Brain microvascular endothelial cell (primary cell): ENCODE measurements at regions not wholly inside any gene's neighbourhood (a gene's known extent, or its start where the extent isn't known, plus 50 kb on each side); places are given as distances from the start of the nearest gene placed in this dataset.

Experiments
- DNase-seq: peaks from one replicate; pipeline ENCODE4 v3.0.0-alpha.2; 2020
- H3K27ac ChIP-seq: fragments of 250-450 bp; sonication (Bioruptor Pico); 2 replicates; pipeline ENCODE4 v1.5.1; 2020; ENCODE audit warnings: mild to moderate bottlenecking, moderate library complexity
- H3K27me3 ChIP-seq: fragments of 250-450 bp; sonication (Bioruptor Pico); replicated peaks from 2 replicates; pipeline ENCODE4 v1.5.1; 2020; ENCODE audit warnings: mild to moderate bottlenecking
- H3K36me3 ChIP-seq: fragments of 250-450 bp; sonication (Bioruptor Pico); replicated peaks from 2 replicates; pipeline ENCODE4 v1.5.1; 2020; ENCODE audit warnings: mild to moderate bottlenecking
- H3K4me3 ChIP-seq: 2 replicates; pipeline ENCODE4 v1.5.1; 2011; ENCODE audit warnings: low read depth, mild to moderate bottlenecking, control low read depth, low read length, moderate library complexity
- CTCF ChIP-seq: IDR thresholded peaks from 2 replicates; pipeline ENCODE4 v1.5.1; 2011; ENCODE audit warnings: low read depth, mild to moderate bottlenecking, moderate library complexity, low read length, control low read depth, inconsistent platforms; ENCODE audit errors: missing control alignments
- in situ Hi-C: cut with HindIII; loops from 2 replicates; pipeline ENCODE4 v1.10.0; 2017; ENCODE audit warnings: low sequenced_read_pairs, low pct_ligation_motif_present

- H3K4me3 ChIP-seq: no peak overlapping the region
- in situ Hi-C loops: no loop called here
- no peak overlapping the region for H3K27ac ChIP-seq
- H3K36me3 ChIP-seq: no peaks in the 10 kb centered on the region
- H3K27me3 ChIP-seq: no peaks in the 10 kb centered on the region
- TF ChIP-seq CTCF: no peak
- DNase-seq: no peak
Measured at GRCh38 chr12:24527102-24527501, 421.8 kb downstream of the BCAT1 start.

- in situ Hi-C loops: no loop called here
- no peaks in the 10 kb centered on the region for H3K27me3 ChIP-seq
- no peak for TF ChIP-seq CTCF
- DNase-seq: no peak
- no peak overlapping the region for H3K4me3 ChIP-seq
- no peaks in the 10 kb centered on the region for H3K36me3 ChIP-seq
- H3K27ac ChIP-seq: no peak overlapping the region
Measured at GRCh38 chr12:24522736-24523135, 426.2 kb downstream of the BCAT1 start.

GRCh38 chr12:24519759-24520158, 429.1 kb downstream of the BCAT1 start:
- no peak for TF ChIP-seq CTCF
- Histone ChIP-seq H3K27me3 (no peaks in the 10 kb centered on the region), H3K27ac (no peak overlapping the region), H3K36me3 (no peaks in the 10 kb centered on the region), H3K4me3 (no peak overlapping the region)
- no peak for DNase-seq
- in situ Hi-C loops: no loop called here

- in situ Hi-C loops: no loop called here
- no peak for DNase-seq
- TF ChIP-seq CTCF: no peak
- Histone ChIP-seq H3K27ac (no peak overlapping the region), H3K27me3 (no peaks in the 10 kb centered on the region), H3K4me3 (no peak overlapping the region), H3K36me3 (no peaks in the 10 kb centered on the region)
Measured at GRCh38 chr12:24517000-24517399, 431.9 kb downstream of the BCAT1 start.

- H3K4me3 ChIP-seq: no peak overlapping the region
- no peak for DNase-seq
- H3K36me3 ChIP-seq: no peaks in the 10 kb centered on the region
- H3K27ac ChIP-seq: no peak overlapping the region
- no peak for TF ChIP-seq CTCF
- no peaks in the 10 kb centered on the region for H3K27me3 ChIP-seq
- in situ Hi-C loops: no loop called here
Measured at GRCh38 chr12:24510581-24511125, 438.2 kb downstream of the BCAT1 start.

- no peak overlapping the region for H3K4me3 ChIP-seq
- no peaks in the 10 kb centered on the region for H3K27me3 ChIP-seq
- in situ Hi-C loops: no loop called here
- no peak overlapping the region for H3K27ac ChIP-seq
- no peak for TF ChIP-seq CTCF
- no peaks in the 10 kb centered on the region for H3K36me3 ChIP-seq
- DNase-seq: no peak
Measured at GRCh38 chr12:24507827-24508226, 441.1 kb downstream of the BCAT1 start.
